ENCODE measurements at regions not wholly inside any gene's neighbourhood (a gene's known extent, or its start where the extent isn't known, plus 50 kb on each side); places are given as distances from the start of the nearest gene placed in this dataset.
A peak's percentile ranks its signal among the peaks of the same experiment; 100 is the strongest.

DNA sequence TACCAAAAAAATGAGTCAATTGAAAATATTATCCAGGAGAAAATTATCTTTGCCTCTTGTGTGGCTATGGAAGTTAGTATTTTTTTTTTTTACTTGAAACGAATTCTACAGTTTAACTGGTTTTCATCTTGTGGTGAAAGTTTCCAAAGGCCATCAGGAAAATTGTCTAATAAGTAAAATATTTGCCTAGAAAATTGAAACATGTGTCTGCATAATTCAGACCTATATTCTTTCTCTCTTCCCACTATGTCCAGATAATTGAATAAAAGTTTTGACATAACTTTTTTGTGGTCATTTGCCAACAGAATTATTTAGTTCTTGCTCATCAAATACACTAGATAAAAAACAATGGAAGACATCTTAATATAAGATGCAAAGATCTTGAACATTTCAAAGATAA lies 321.5 kb upstream of the RPS23 start:
- ChIA-PET POLR2A (ENCODE audit: partially characterized antibody) (no interaction called here), CTCF (ENCODE audit: partially characterized antibody) (no interaction called here)
- Histone ChIP-seq H3K23ac (ENCODE audit: insufficient read length) (no peak overlapping the region), H2BK12ac (ENCODE audit: low read depth, low read length) (no peak overlapping the region), H3K9me3 (ENCODE audit: insufficient read depth in 2 of 2, low read depth in 1 of 2, low read length in 1 of 2) (no peaks in the 10 kb centered on the region), H2BK15ac (ENCODE audit: low read length) (no peak overlapping the region), H3K27me3 (replicated peaks in 1 of 4; ENCODE audit: control insufficient read depth in 3 of 4, extremely low read depth in 1 of 4, insufficient read depth in 3 of 4, low read length in 3 of 4) (no peaks in the 10 kb centered on the region), H2BK120ac (replicated peaks; ENCODE audit: low read depth, low read length) (no peak overlapping the region), H4K91ac (replicated peaks; ENCODE audit: insufficient read length, low read length) (no peak overlapping the region), H2AFZ (ENCODE audit: low read length) (no peak overlapping the region), H3K18ac (ENCODE audit: extremely low read depth, low read length) (no peak overlapping the region), H4K20me1 (replicated peaks in 1 of 2; ENCODE audit: control insufficient read depth in 1 of 2, insufficient read depth in 2 of 2, low read length in 2 of 2) (no peaks in the 10 kb centered on the region), H3K9ac (replicated peaks in 1 of 4; ENCODE audit: extremely low read depth in 1 of 4, low read depth in 3 of 4, low read length in 3 of 4) (no peak overlapping the region), H3K27ac (ENCODE audit: low read depth, low read length) (no peak overlapping the region), H3K4me1 (replicated peaks in 1 of 4; ENCODE audit: control insufficient read depth in 3 of 4, insufficient read depth in 4 of 4, low read length in 3 of 4) (peaks cover 0 to 7% (median 3%) of the 10 kb centered on the region in 4 experiments; a peak in 6 of 7 replicates), H2BK20ac (ENCODE audit: low read length) (no peak overlapping the region), H4K5ac (ENCODE audit: insufficient read length, low read depth, low read length) (no peak overlapping the region), H3K79me2 (ENCODE audit: control insufficient read depth in 1 of 2, insufficient read depth in 2 of 2, low read length in 2 of 2) (no peaks in the 10 kb centered on the region), H3K4ac (replicated peaks; ENCODE audit: insufficient read length, low read depth, low read length) (no peak overlapping the region), H2BK5ac (ENCODE audit: low read depth, low read length) (no peak overlapping the region), H3K36me3 (ENCODE audit: control insufficient read depth in 2 of 4, insufficient read depth in 4 of 4, low read length in 3 of 4) (no peaks in the 10 kb centered on the region), H3K23me2 (ENCODE audit: low read depth, low read length) (no peaks in the 10 kb centered on the region), H3K79me1 (ENCODE audit: low read depth, low read length) (no peaks in the 10 kb centered on the region), H3K4me3 (ENCODE audit: extremely low read depth in 1 of 4, insufficient read depth in 2 of 4, low read depth in 3 of 4, low read length in 4 of 4) (no peak overlapping the region), H3K56ac (replicated peaks; ENCODE audit: insufficient read length, low read depth, low read length) (no peak overlapping the region), H3K14ac (ENCODE audit: insufficient read length) (no peak overlapping the region), H4K8ac (ENCODE audit: extremely low read depth, insufficient read depth, low read length) (no peak overlapping the region), H2AK5ac (ENCODE audit: low read depth, low read length) (no peak overlapping the region), H3K4me2 (ENCODE audit: insufficient read depth in 1 of 2, low read depth in 2 of 2, low read length in 2 of 2) (no peak overlapping the region)
- 83% methylated on average over 1 of the region's 1 CpG; no CpG with 5 or more reads in 1 of the 2 experiments for WGBS, 2 experiments (ENCODE audit: extremely low coverage in 1 of 2, insufficient coverage in 1 of 2, insufficient read length in 1 of 2, insufficient replicate concordance in 2 of 2, low coverage in 1 of 2, low lambda C conversion rate in 2 of 2, missing lambda C conversion rate in 1 of 2)
- DNase-seq (ENCODE audit: low read depth in 1 of 2, low spot score in 2 of 2) (no peak), FAIRE-seq (peak; percentile 24)
- no peak for TF ChIP-seq TEAD4 (IDR thresholded peaks at IDR 0.05; ENCODE audit: low read depth, low read length)
- no peak for TF ChIP-seq POU5F1 (IDR thresholded peaks at IDR 0.05; ENCODE audit: low read depth, low read length)
- no peak for TF ChIP-seq TAF1 (IDR thresholded peaks at IDR 0.05; ENCODE audit: low read depth, low read length)
- TF ChIP-seq KDM4A (IDR thresholded peaks at IDR 0.05; ENCODE audit: low read depth, low read length, severe bottlenecking), result no peak
- TF ChIP-seq FOSL1 (IDR thresholded peaks at IDR 0.05; ENCODE audit: insufficient read depth, low read depth, low read length), result no peak
- TF ChIP-seq TBP (IDR thresholded peaks at IDR 0.05; ENCODE audit: low read depth, low read length), result no peak
- TF ChIP-seq, protein P1, sequence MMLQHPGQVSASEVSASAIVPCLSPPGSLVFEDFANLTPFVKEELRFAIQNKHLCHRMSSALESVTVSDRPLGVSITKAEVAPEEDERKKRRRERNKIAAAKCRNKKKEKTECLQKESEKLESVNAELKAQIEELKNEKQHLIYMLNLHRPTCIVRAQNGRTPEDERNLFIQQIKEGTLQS (IDR thresholded peaks at IDR 0.05; ENCODE audit: insufficient read depth, low read depth, low read length), result no peak
- TF ChIP-seq YY1 (IDR thresholded peaks at IDR 0.05; ENCODE audit: low read depth, low read length), result no peak
- no peak for TF ChIP-seq CBX8 (IDR thresholded peaks at IDR 0.05; ENCODE audit: borderline replicate concordance, low read depth, low read length)
- no peak for TF ChIP-seq HDAC6 (IDR thresholded peaks at IDR 0.05; ENCODE audit: low read depth, low read length)
- TF ChIP-seq CREB1 (IDR thresholded peaks at IDR 0.05), result no peak
- TF ChIP-seq CEBPB (IDR thresholded peaks at IDR 0.05; ENCODE audit: low read depth, low read length), result no peak
- no peak for TF ChIP-seq RAD21 (IDR thresholded peaks at IDR 0.05 in 1 of 2, conservative IDR thresholded peaks at IDR 0.05 in 1 of 2; ENCODE audit: low read depth in 2 of 2, low read length in 2 of 2)
- TF ChIP-seq KDM5A (IDR thresholded peaks at IDR 0.05; ENCODE audit: low read length), result no peak
- TF ChIP-seq SP4 (IDR thresholded peaks at IDR 0.05; ENCODE audit: low read length), result no peak
- TF ChIP-seq SAP30 (IDR thresholded peaks at IDR 0.05; ENCODE audit: insufficient read depth, insufficient replicate concordance, low read length), result no peak

Data from H1 (cell line).